Heart right ventricle (tissue), 16 donors: ENCODE measurements at regions not wholly inside any gene's neighbourhood (a gene's known extent, or its start where the extent isn't known, plus 50 kb on each side); places are given as distances from the start of the nearest gene placed in this dataset.

Experiments
- ATAC-seq, 8 donors: fragments of 200-7000 bp; cut with Tn5 transposase; one replicate each; pipeline ENCODE4 v1.9.1; 2020; ENCODE audit warnings: mild to moderate bottlenecking in 8 of 8, moderate library complexity in 8 of 8, moderate number of reproducible peaks in 1 of 8
- DNase-seq, 2 donors: peaks; one replicate each; pipeline ENCODE4 v3.0.0-alpha.2; 2020
- H3K27ac ChIP-seq, 10 donors: fragments of 200-600 bp; sonication (generic) in 2 of 10; one replicate each; pipeline versions ENCODE4 v1.5.0 to v1.8.0; 2020 to 2022; ENCODE audit warnings: mild to moderate bottlenecking in 3 of 10
- H3K27me3 ChIP-seq, 7 donors: fragments of 200-600 bp; one replicate each; pipeline ENCODE4 v1.8.0; 2021 to 2022; ENCODE audit warnings: mild to moderate bottlenecking in 2 of 7
- H3K36me3 ChIP-seq, 9 donors: fragments of 200-600 bp; sonication (generic) in 1 of 9; one replicate each; pipeline versions ENCODE4 v1.5.0 to v1.8.0; 2020 to 2022; ENCODE audit warnings: mild to moderate bottlenecking in 2 of 9
- H3K4me1 ChIP-seq, 9 donors: fragments of 200-600 bp; sonication (generic) in 1 of 9; one replicate each; pipeline versions ENCODE4 v1.5.0 to v1.8.0; 2020 to 2022; ENCODE audit warnings: mild to moderate bottlenecking in 4 of 9
- H3K4me3 ChIP-seq, 10 donors: fragments of 200-600 bp; sonication (generic) in 2 of 10; one replicate each; pipeline versions ENCODE4 v1.5.0 to v1.8.0; 2020 to 2022; ENCODE audit warnings: mild to moderate bottlenecking in 7 of 10, moderate library complexity in 2 of 10
- H3K9me3 ChIP-seq, 11 donors: fragments of 200-600 bp in 10 of 11; sonication (generic) in 2 of 11; one replicate each; pipeline versions ENCODE4 v1.5.0 to v1.8.0; 2013 to 2022; ENCODE audit warnings: mild to moderate bottlenecking in 2 of 11, control low read depth in 1 of 11, moderate library complexity in 1 of 11
- CTCF ChIP-seq, 9 donors: fragments of 200-600 bp; sonication (generic) in 2 of 9; IDR thresholded peaks; one replicate each; pipeline versions ENCODE4 v1.5.0 to v1.8.0; 2021 to 2022; ENCODE audit warnings: antibody characterized with exemption in 9 of 9, mild to moderate bottlenecking in 5 of 9, moderate library complexity in 1 of 9
- WGBS, 2 donors: extraction: QIAGEN DNeasy Blood & Tissue Kit; methylation state at CpG; one replicate each; pipeline ENCODE4 v1.1.7; 2013; ENCODE audit warnings: inconsistent platforms in 1 of 2; 5-methylcytosine and 5-hydroxymethylcytosine counted together
- intact Hi-C, 10 donors: fragments of 100-400 bp; cut with DNase I; formaldehyde crosslinking; loops; one replicate each; pipeline versions ENCODE4 v1.11.1 to v1.14.2; 2022
- donor health status: Arrhythmogenic right ventricular cardiomyopathy.
- donor health status: ischemic (EF 13 %, LVEDD 7.1; RV severe dilation, severe dysfunction).
- donor health status: healthy with polysubstance abuse.
- donor health status: DM: no; HTN: yes; CAD: no.
- donor health status: DM: no; HTN: no; CAD: no.
- donor health status: ischemic (EF 25% LVEDD 6.9; RV normal size, moderate dysfunction).
- donor health status: ischemic (EF 25% LVEDD 5.7; RV mildly dilated, moderate dysfunction).
- donor health status: healthy.
- donor health status: DM: yes; HTN: yes; CAD: no.
- donor health status: Ischemic cardiomyopathy.
- donor health status: ischemic (EF 35%, LVEDD 5.7; RV mildly dilated, moderate dysfunction).
- donor health status: nonischemic (EF 11% LVEDD 7.7; RV severe dilation, severe dysfunction).
- donor health status: DM: yes; HTN: yes; CAD: no.
- donor health status: PGD.
- donor health status: ischemic (EF 29% LVEDD 5.4; RV normal size, mild dysfunction).
- donor health status: nonischemic (EF 23%, LVEDD 6.1; RV moderate dilation, normal function).

- ATAC-seq (no peak), DNase-seq (no peak)
- intact Hi-C loops: no loop called here
- no peaks in the 10 kb centered on the region for H3K36me3 ChIP-seq
- no peaks in the 10 kb centered on the region for H3K27me3 ChIP-seq
- no peaks in the 10 kb centered on the region for H3K9me3 ChIP-seq
- H3K27ac ChIP-seq: no peak overlapping the region
- no peak for TF ChIP-seq CTCF (IDR thresholded peaks at IDR 0.05)
- H3K4me3 ChIP-seq: no peak overlapping the region
- no peaks in the 10 kb centered on the region for H3K4me1 ChIP-seq
These were observed 1023.5 kb upstream of the B3GALT2 start for GRCh38 chr1:194209920-194210319.

GRCh38 chr1:194208674-194209073, 1022.3 kb upstream of the B3GALT2 start:
- 86 to 89% methylated on average over 1 of the region's 1 CpG for WGBS, 2 donors
- ATAC-seq: no peak

GRCh38 chr1:194196562-194196961, 1010.1 kb upstream of the B3GALT2 start:
- intact Hi-C loops: no loop called here
- Histone ChIP-seq H3K4me1 (no peaks in the 10 kb centered on the region), H3K27me3 (no peaks in the 10 kb centered on the region), H3K27ac (no peak overlapping the region), H3K9me3 (peaks cover 0 to 3% (median 0%) of the 10 kb centered on the region in 11 donors), H3K4me3 (no peak overlapping the region), H3K36me3 (no peaks in the 10 kb centered on the region)
- DNase-seq (no peak), ATAC-seq (no peak)
- TF ChIP-seq CTCF (IDR thresholded peaks at IDR 0.05): no peak
- WGBS, 2 donors: 92 to 95% methylated on average over 4 of the region's 4 CpGs

More at GRCh38 chr1:194208674-194209073, 1022.3 kb upstream of the B3GALT2 start:
- no peak overlapping the region for H3K27ac ChIP-seq
- no peaks in the 10 kb centered on the region for H3K27me3 ChIP-seq
- no peaks in the 10 kb centered on the region for H3K4me1 ChIP-seq
- H3K36me3 ChIP-seq: no peaks in the 10 kb centered on the region
- intact Hi-C loops: no loop called here
- no peaks in the 10 kb centered on the region for H3K9me3 ChIP-seq
- no peak for DNase-seq
- H3K4me3 ChIP-seq: no peak overlapping the region
- TF ChIP-seq CTCF (IDR thresholded peaks at IDR 0.05): no peak

- intact Hi-C loops: no loop called here
- Histone ChIP-seq H3K36me3 (no peaks in the 10 kb centered on the region), H3K27ac (no peak overlapping the region), H3K4me1 (no peaks in the 10 kb centered on the region), H3K9me3 (peaks cover 0 to 3% (median 0%) of the 10 kb centered on the region in 11 donors), H3K4me3 (no peak overlapping the region), H3K27me3 (no peaks in the 10 kb centered on the region)
- DNase-seq (no peak), ATAC-seq (no peak)
- 95 to 98% methylated on average over 2 of the region's 2 CpGs for WGBS, 2 donors
- no peak for TF ChIP-seq CTCF (IDR thresholded peaks at IDR 0.05)
These were observed 1008.3 kb upstream of the B3GALT2 start for GRCh38 chr1:194194724-194195123.

GRCh38 chr1:194184974-194185373, 998.6 kb upstream of the B3GALT2 start:
- TF ChIP-seq CTCF (IDR thresholded peaks at IDR 0.05): no peak
- no peaks in the 10 kb centered on the region for H3K36me3 ChIP-seq
- no peak overlapping the region for H3K27ac ChIP-seq
- intact Hi-C loops: no loop called here
- H3K27me3 ChIP-seq: no peaks in the 10 kb centered on the region
- H3K4me3 ChIP-seq: no peak overlapping the region
- H3K9me3 ChIP-seq: peaks cover 0 to 8% (median 0%) of the 10 kb centered on the region in 11 donors
- no peaks in the 10 kb centered on the region for H3K4me1 ChIP-seq
- DNase-seq: no peak
- ATAC-seq: no peak
